OCI-LY1 (cell line): ENCODE measurements at regions not wholly inside any gene's neighbourhood (a gene's known extent, or its start where the extent isn't known, plus 50 kb on each side); places are given as distances from the start of the nearest gene placed in this dataset.

ENCODE experiments used
- H2AFZ ChIP-seq: fragments of 200-600 bp; sonication (generic), shearing (Covaris generic); 2 replicates; pipeline ENCODE4 v1.6.0; 2014; ENCODE audit warnings: antibody characterized with exemption, mild to moderate bottlenecking, low read length
- H3F3A ChIP-seq: fragments of 200-600 bp; sonication (generic), shearing (Covaris generic); 2 replicates; pipeline ENCODE4 v1.6.0; 2014; ENCODE audit warnings: mild to moderate bottlenecking, antibody characterized with exemption, low read length, moderate library complexity; ENCODE audit not compliant: insufficient read depth
- H3K27ac ChIP-seq: fragments of 200-600 bp; sonication (generic); 2 replicates; pipeline ENCODE4 v1.5.1; 2014; ENCODE audit warnings: low read length, mixed run types, mild to moderate bottlenecking, low read depth; ENCODE audit not compliant: poor library complexity, severe bottlenecking
- H3K27me3 ChIP-seq: fragments of 200-600 bp; sonication (generic); 2 replicates; pipeline ENCODE4 v1.6.0; 2014; ENCODE audit warnings: antibody characterized with exemption, mild to moderate bottlenecking, low read length, moderate library complexity; ENCODE audit not compliant: insufficient read depth
- H3K36me3 ChIP-seq: fragments of 200-600 bp; sonication (generic); 2 replicates; pipeline ENCODE4 v1.6.1; 2014; ENCODE audit warnings: mild to moderate bottlenecking, antibody characterized with exemption, low read length, moderate library complexity, mixed read lengths; ENCODE audit not compliant: insufficient read depth
- H3K4me1 ChIP-seq: fragments of 200-600 bp; sonication (generic); 2 replicates; pipeline ENCODE4 v1.5.1; 2014; ENCODE audit warnings: mild to moderate bottlenecking, low read length, moderate library complexity; ENCODE audit not compliant: insufficient read depth, severe bottlenecking
- H3K4me2 ChIP-seq: fragments of 200-600 bp; sonication (generic), shearing (Covaris generic); 2 replicates; pipeline ENCODE4 v1.6.1; 2014; ENCODE audit warnings: low read length
- H3K4me3 ChIP-seq: fragments of 200-600 bp; sonication (generic); 2 replicates; pipeline ENCODE4 v1.5.1; 2014; ENCODE audit warnings: low read length, low read depth, mild to moderate bottlenecking, mixed read lengths; ENCODE audit not compliant: poor library complexity, severe bottlenecking
- H3K79me2 ChIP-seq: fragments of 200-600 bp; shearing (Covaris generic); 2 replicates; pipeline ENCODE4 v1.6.1; 2016; ENCODE audit warnings: mixed run types, low read length, mixed read lengths; ENCODE audit not compliant: insufficient read depth
- H3K9ac ChIP-seq: fragments of 200-600 bp; sonication (generic), shearing (Covaris generic); 2 replicates; pipeline ENCODE4 v1.6.1; 2014; ENCODE audit warnings: mild to moderate bottlenecking, low read length, mixed read lengths
- H3K9me2 ChIP-seq: fragments of 200-600 bp; sonication (generic), shearing (Covaris generic); 2 replicates; pipeline ENCODE4 v1.6.1; 2014; ENCODE audit warnings: low read depth, mild to moderate bottlenecking, low read length, mixed read lengths
- H3K9me3 ChIP-seq: fragments of 200-600 bp; shearing (Covaris generic); 2 replicates; pipeline ENCODE4 v1.6.1; 2014; ENCODE audit warnings: low read length, mixed read lengths
- H4K20me1 ChIP-seq: fragments of 200-600 bp; sonication (generic), shearing (Covaris generic); 2 replicates; pipeline ENCODE4 v1.6.0; 2016; ENCODE audit warnings: mild to moderate bottlenecking, low read length; ENCODE audit not compliant: insufficient read depth
- CTCF ChIP-seq: fragments of 200-600 bp; sonication (generic), shearing (Covaris generic); IDR thresholded peaks from 2 replicates; pipeline ENCODE4 v1.5.1; 2017; ENCODE audit warnings: mild to moderate bottlenecking, antibody characterized with exemption, low read length, moderate library complexity, mixed read lengths
- EZH2 ChIP-seq: fragments of 200-600 bp; sonication (generic), shearing (Covaris generic); IDR thresholded peaks from 2 replicates; pipeline ENCODE4 v1.8.0; 2017; ENCODE audit warnings: borderline replicate concordance, mixed run types, mild to moderate bottlenecking, antibody characterized with exemption, low read length, moderate library complexity, mixed read lengths

DNA sequence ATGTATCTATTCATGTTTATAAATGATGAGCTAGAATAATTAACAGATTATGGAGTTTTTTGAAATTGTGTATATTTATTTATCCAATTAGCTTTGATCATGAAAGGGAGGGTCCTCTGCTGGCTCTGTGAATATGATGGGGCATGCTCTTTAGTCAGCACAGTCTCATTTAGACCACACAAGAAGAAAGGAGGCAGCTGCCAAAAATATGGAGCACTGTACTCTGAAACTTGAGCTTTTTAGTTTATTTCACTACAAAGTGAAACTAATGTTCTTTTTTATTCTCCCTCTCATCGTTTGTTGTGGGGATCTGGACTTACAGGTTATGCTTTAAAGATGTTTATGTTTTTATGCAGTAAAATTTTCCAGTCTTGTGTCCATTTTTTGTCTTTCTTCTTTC is 266.9 kb upstream of the GULP1 start:
- H3K9ac ChIP-seq: no peak overlapping the region
- H3K9me3 ChIP-seq: no peaks in the 10 kb centered on the region
- no peak overlapping the region for H3K27ac ChIP-seq
- no peaks in the 10 kb centered on the region for H3F3A ChIP-seq
- no peak overlapping the region for H2AFZ ChIP-seq
- H3K4me3 ChIP-seq: no peak overlapping the region
- no peaks in the 10 kb centered on the region for H3K36me3 ChIP-seq
- TF ChIP-seq EZH2 (no peak), CTCF (no peak)
- no peaks in the 10 kb centered on the region for H3K79me2 ChIP-seq
- no peaks in the 10 kb centered on the region for H3K9me2 ChIP-seq
- H3K4me2 ChIP-seq: no peak overlapping the region
- no peaks in the 10 kb centered on the region for H3K27me3 ChIP-seq
- no peaks in the 10 kb centered on the region for H4K20me1 ChIP-seq
- H3K4me1 ChIP-seq: no peaks in the 10 kb centered on the region

DNA sequence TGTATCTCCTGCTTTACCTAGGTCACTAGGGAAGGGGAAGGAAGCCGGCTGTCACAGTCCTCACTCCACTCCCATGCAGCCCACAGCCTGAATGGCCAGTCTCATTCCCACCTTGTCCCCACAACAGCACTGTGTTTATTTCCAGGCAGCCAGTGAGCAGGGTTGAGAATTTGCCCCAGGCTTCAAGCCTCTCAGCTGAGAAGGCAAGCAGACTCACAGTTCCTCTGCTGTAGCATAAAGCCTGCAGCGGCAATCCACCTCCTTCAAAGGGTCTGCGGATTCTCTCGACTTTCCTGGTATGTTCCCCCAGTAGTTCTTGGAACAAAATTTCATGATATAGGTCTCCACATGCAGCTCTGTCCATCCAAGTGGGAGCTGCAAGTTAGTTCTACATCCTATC is 262.9 kb upstream of the GULP1 start:
- no peaks in the 10 kb centered on the region for H3K27me3 ChIP-seq
- no peak overlapping the region for H2AFZ ChIP-seq
- no peaks in the 10 kb centered on the region for H4K20me1 ChIP-seq
- no peaks in the 10 kb centered on the region for H3K36me3 ChIP-seq
- H3K9ac ChIP-seq: no peak overlapping the region
- TF ChIP-seq EZH2 (no peak), CTCF (no peak)
- no peak overlapping the region for H3K27ac ChIP-seq
- H3K9me2 ChIP-seq: no peaks in the 10 kb centered on the region
- H3K79me2 ChIP-seq: no peaks in the 10 kb centered on the region
- no peaks in the 10 kb centered on the region for H3K4me1 ChIP-seq
- no peak overlapping the region for H3K4me2 ChIP-seq
- H3K9me3 ChIP-seq: no peaks in the 10 kb centered on the region
- H3K4me3 ChIP-seq: no peak overlapping the region
- H3F3A ChIP-seq: no peaks in the 10 kb centered on the region

- H3K9me2 ChIP-seq: no peaks in the 10 kb centered on the region
- H3K79me2 ChIP-seq: no peaks in the 10 kb centered on the region
- H3K36me3 ChIP-seq: no peaks in the 10 kb centered on the region
- no peaks in the 10 kb centered on the region for H4K20me1 ChIP-seq
- no peaks in the 10 kb centered on the region for H3K27me3 ChIP-seq
- H2AFZ ChIP-seq: no peak overlapping the region
- no peak overlapping the region for H3K4me2 ChIP-seq
- H3K4me3 ChIP-seq: no peak overlapping the region
- no peak overlapping the region for H3K9ac ChIP-seq
- no peak overlapping the region for H3K27ac ChIP-seq
- TF ChIP-seq EZH2 (no peak), CTCF (no peak)
- no peaks in the 10 kb centered on the region for H3K4me1 ChIP-seq
- no peaks in the 10 kb centered on the region for H3F3A ChIP-seq
- H3K9me3 ChIP-seq: no peaks in the 10 kb centered on the region
Measured at GRCh38 chr2:188032306-188032705, 259.4 kb upstream of the GULP1 start.
